ENCODE measurements at regions not wholly inside any gene's neighbourhood (a gene's known extent, or its start where the extent isn't known, plus 50 kb on each side); places are given as distances from the start of the nearest gene placed in this dataset.

DNA sequence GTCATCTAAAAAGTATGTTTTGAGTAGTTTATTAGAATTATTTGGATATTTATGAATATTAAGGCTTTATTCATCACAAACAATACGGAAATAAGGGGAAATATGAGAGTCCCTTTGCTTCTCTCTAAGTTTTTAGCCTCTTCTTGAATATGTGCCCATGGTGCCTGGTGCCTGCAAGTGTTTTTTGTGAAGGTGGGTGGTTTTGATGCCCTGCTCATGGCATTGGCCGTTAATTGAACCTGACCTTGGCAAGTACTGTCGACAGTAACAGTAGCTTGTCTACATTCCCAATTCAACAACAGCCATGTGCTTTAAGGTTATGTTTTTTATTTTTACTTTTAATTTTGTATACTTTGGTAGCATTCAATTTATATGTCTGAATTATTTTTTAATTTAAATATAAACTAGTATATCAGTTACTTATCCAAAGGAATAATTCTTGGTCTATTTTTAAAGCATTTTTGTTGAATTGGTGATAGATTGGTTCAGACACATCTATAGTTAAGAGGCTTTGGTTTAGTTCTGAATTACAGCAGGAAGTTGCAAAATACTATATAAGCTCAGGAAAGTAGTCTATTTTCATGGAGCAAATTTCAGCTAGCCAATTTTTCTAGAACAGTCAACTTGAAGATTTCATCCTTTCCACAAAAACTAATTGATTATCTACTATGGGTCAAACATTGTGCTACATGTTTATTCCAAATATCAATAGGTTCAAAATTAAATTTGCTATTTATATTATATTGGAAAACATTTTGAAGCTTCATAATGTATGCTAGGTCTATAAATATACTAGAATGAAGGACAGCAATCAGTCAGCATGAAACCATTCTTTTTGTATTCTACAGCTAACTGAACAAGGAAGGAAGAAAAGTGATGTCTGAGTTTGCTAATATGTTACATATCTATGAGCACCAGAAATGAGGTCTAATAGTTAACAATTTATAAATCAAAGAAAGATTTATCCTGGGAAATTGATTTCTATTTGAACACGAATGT is 184.4 kb downstream of the MRPL39 start:
- no peak for DNase-seq (ENCODE audit: low spot score)

DNA sequence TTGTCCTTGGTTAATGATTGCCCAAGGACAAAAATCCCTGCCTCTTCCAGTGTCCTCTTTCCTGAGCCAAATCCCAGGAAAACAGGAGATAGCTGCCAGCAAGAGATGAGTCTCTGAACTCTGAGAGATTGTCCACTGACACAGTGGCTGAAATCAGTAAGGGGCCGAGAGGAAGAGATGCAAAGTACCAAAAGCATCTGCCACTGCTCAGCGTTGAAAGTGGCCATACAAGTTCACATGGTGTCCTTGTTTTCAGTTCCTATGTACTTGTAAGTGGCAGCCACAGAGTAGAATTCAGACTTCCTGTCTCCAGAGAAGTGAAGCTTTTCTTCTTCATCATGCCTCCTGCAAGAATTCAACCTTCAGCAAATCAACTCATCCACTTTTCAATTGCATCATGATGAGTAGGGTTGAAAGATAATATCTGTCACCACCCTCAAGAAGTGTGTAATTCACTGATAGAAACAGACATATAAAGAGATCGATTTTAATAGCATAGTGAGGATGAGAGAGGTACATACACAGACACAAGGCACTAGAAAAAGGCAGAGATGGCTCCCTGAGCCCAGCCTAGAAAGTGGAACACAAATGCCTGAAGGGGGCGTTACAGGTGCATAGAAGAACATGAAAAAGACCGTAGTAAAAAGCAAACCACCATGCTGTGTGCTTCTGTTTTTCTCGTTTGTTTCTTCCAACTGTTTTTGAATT is 185.8 kb downstream of the MRPL39 start:
- DNase-seq (ENCODE audit: low spot score), result peak; percentile 50

DNA sequence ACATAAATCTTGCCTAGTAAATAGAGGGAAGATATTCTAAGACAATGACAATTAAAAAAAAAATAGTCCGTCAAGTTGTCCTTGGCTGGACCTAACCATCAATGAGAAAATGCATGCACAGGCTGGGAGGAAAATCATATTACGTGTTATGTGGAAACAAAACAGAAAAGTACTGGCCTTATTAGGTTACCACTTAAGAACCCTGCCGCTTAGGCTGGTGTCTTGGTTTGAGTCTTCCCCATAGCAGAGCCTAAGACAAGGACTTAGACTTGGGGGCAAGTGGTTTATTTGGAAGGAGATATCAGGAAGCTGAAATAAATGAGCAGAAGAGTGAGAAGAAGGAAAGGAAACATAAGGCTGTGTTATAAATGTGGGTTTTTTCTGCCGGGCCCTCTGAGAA is 186.4 kb downstream of the MRPL39 start:
- no peak for DNase-seq (ENCODE audit: low spot score)

DNA sequence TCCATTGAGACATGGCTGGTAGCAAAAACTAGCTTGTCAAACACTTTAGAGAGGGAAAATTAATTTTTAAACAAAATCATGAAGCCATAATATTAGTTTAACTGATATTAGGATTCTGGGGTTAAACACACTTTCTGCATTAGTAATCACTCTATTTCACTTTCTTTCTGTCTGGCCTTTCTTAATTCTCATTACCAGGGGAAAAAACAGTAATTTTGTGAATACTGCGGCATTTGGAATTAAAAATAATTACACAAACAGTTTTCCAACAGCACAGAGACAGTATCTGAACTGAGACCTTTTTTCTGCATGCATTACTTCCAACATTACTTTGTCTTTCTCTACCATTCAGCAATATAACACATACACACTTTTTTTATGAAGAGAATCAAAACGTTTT is 190.6 kb downstream of the MRPL39 start:
- DNase-seq (ENCODE audit: low spot score), result no peak

DNA sequence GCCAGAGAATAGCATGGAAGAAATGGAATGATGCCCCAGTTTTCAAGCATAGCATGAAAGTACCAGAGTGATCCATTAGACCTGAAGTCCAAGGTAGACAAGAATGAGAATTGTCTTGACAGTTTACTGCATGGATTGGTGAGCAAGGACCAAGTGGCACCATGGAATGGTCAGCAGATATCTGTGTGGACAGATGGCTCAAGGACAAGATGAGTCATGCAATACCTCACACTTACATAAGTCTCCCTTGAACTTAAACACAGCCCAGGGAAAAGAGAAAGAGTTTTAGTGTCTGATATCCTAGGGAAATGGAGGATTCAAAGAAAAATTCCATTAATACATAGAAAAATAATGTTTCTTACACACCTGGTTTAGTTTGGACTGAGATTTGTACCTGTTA is 195.2 kb downstream of the MRPL39 start:
- no peak for DNase-seq (ENCODE audit: low spot score)

DNA sequence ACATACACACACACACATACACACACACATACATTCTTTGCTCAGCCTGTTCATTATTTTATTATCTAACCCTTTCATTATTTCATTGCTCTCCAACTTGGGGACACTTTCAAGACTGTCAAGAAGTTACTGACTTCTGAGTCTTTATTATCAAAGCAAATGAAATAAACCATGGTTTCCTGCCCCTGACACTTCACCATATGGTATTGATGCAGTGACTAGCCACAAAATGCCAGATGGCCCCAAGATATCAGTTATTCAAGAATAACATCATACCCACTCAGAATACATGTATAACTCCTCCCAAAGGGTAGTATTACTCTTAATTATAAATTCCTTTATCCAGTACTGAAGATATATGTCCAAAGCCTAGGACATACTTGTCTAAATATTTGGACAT is 197.3 kb downstream of the MRPL39 start:
- no peak for DNase-seq (ENCODE audit: low spot score)

DNA sequence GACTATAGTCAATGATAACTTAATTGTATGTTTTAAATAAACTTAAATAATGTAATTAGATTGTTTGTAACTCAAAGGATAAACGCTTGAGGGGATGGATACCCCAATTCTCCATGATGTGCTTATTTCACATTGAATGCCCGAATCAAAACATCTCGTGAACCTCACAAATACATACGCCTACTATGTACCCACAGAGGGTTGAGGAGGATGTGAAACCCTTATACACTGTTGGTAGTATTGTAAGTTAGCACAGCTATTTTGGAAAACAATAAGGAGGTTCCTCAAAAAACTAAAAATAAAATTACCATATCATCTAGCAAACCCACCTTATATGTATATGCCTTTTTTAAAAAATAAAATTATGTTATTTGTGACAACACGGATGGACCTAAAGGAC is 198.6 kb downstream of the MRPL39 start:
- no peak for DNase-seq (ENCODE audit: low spot score)

DNA sequence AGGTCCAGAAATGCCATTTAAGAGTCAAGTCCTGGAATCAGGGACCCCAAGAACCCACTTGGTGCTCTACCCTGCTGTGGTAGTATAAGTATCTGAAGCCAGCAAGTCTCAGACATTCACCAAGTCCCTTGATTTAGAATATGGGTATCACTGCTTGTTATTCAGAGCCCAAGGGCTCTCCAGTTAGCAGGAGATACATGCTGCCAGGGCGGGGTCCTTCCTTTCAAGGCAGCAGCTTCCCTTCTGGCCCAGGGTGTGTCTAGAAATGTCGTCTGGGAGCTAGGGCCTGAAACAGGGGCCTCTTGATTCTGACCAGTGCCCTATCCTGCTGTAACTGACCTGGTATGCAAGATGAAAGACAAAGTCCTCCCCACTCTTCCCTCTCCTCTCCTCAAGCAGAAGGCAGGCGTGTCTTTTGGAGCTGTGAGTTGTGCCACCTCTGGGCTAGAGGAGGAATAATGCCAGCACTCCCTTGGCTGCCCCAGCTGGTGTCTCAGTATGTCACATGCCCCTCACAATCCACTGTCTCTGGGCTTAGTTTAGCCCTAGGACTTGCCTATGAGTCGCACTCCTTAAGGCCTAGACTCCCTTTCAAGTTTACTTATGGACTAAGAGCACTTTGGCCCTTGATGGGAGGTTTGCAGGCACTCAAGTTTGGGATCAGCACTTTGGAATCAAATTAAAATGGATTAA is 200.2 kb downstream of the MRPL39 start:
- no peak for DNase-seq (ENCODE audit: low spot score)

DNA sequence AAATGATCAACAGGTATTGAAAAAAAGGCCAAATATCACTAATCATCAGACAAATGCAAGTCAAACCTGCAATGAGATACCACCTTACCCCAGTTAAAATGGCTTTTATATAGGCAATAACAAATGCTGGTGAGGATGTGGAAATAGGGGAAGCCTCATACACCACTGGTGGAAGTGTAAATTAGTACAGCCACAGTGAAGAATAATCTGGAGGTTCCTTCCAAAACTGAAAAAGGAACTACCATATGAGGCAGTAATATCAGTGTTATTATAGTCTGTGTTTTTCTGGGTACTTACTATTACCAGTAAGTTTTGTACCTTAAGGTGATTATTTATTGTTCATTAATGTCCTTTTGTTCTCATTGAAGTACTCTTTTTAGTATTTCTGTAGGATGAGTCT is 201.3 kb downstream of the MRPL39 start:
- no peak for DNase-seq (ENCODE audit: low spot score)

DNA sequence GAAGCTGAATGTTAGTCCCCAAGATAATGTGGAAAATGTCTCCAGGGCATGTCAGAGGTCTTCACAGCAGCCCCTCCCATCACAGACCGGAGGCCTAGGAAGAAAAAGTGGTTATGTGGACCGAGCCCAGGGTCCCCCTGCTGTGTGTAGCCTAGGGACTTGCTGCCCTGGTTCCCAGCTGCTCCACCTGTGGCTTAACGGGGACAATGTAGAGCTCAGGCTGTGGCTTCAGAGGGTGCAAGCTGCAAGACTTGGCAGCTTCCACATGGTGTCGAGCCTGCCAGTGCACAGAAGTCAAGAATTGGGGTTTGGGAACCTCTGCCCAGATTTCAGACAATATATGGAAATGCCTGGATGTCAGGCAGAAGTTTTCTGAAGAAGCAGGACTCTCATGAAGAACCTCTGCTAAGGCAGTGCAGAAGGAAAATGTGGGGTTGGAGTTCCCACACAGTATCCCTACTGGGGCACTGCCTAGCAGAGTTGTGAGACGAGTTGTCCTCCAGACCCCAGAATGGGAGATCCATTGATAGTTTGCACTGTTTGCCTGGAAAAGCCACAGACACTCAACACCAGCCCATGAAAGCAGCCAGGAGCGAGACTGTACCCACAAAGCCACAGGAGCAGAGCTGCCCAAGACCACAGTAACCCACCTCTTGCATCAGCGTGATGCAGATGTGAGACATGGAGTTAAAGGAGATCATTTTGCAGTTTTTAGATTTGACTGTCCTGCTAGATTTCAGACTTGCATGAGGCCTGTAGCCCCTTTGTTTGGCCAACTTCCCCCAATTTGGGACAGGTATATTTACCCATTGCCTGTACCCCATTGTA is 204.9 kb downstream of the MRPL39 start:
- DNase-seq (ENCODE audit: low spot score), result no peak

DNA sequence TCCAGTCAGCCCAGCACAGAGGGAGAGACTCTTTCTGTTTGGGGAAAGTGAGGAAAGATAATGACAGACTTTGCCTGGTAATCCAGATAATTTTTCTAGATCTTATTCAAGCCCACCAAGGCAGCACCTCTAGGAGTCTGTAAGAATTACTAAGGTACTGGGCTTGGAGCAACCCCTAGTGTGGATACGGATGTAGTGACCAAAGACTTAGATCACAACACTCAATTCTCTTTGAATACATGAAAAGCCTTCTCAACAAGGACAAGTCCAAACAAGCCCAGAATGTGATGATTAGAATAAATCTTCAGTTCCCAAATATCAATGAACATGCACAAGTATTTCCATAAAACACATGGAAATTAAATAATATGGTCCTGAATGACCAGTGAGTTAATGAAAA is 206.9 kb downstream of the MRPL39 start:
- DNase-seq (ENCODE audit: low spot score), result no peak

DNA sequence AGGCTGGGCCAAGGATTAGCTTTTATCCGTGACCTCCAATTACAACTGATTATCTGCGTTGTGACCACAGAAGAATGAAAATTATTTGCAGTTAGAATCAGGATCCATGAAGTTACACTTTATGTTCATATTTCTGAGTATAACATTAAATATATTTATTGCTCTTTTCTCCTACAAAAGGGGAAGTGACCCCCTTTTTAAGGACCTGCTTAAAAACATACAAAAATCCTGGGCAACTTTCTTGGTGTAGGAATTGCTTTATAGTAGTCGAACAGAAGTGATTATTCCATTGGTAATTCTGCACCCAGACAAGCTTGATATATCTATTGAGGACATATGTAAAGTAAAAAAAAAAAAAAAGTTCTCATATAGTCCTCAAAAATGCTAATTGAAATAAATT is 208.7 kb downstream of the MRPL39 start:
- no peak for DNase-seq (ENCODE audit: low spot score)

DNA sequence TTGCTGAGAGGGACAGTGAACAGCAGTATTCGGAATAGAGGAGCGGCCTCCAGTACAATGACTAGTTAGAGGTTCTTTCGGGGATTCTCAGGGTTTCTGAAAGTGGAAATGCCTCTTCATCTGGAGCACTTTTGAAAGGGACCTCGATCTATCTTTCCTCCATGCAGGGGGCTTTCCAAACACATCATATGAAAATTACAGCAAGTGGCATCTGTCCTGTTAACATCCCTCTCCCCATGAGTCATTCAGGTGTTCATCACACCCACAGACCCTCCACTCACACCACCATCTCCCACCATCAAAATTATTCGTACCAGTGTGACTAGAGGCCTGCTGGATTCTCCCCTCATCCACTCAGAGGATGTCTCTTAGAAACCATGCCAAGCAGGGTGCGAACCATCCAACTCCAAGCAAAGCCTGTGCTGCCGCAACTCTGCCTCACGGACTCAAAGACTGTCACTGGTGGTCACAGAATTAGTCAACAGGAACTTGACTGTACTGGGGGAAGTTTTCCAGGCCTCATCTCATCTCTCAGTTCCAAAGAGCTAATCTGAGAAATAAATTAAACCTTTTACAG is 211.1 kb downstream of the MRPL39 start:
- DNase-seq (ENCODE audit: low spot score), result no peak

DNA sequence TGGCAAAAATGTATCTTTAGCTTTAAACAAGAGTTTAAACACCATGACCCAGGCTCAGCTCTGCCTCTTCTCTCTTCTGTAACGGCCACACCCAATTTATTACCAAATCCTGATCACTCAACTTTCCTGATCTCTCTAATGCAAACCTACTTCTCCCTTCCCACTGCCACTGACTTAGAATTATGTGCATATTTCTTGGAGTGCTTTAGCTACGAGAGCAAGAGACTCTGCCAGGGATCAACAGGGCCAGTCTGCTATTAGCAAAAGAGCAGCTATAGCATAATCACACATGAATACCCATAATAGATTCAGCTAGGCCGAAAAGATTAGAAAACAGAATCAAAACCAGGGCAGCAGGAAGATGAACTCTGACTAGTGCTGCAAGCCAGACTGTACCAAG is 215.5 kb downstream of the MRPL39 start:
- DNase-seq (ENCODE audit: low spot score), result no peak

DNA sequence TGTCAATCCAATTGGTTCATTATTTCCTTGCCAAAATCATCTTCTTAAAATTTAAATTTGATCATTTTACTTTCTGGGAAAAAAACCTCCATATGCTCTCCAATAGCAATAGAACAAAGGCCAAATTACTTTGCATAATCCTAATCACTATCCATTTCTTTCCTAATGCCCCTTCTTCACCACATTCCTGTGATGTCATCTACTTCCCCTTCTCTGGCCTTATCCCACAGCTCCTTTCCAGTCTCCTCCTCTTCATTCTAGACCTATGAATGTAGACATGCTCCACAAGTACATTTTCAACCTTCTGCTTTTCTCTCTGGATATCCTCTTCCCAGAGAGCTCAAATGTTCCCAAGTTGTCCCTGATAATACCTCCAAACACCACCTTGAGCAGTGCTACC is 216.6 kb downstream of the MRPL39 start:
- no peak for DNase-seq (ENCODE audit: low spot score)

DNA sequence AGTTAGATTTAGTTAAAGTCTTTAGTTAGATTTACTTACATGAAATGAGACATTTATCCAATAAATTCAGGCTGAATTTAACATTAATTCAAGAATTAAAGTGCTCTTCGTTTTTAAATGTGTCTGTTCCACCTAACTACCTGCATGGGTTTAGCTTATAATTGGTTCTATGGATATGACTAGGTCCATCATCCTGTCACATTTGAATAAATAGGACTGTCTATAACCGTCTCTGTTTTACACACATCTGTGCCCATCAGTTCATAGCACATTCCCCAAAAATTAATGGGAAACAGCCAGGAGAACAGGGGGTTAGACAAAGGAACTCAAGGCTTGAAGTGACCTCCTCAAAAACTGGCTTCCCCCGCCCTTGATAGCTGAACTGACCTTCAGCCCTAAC is 219.6 kb downstream of the MRPL39 start:
- DNase-seq (ENCODE audit: low spot score), result no peak

DNA sequence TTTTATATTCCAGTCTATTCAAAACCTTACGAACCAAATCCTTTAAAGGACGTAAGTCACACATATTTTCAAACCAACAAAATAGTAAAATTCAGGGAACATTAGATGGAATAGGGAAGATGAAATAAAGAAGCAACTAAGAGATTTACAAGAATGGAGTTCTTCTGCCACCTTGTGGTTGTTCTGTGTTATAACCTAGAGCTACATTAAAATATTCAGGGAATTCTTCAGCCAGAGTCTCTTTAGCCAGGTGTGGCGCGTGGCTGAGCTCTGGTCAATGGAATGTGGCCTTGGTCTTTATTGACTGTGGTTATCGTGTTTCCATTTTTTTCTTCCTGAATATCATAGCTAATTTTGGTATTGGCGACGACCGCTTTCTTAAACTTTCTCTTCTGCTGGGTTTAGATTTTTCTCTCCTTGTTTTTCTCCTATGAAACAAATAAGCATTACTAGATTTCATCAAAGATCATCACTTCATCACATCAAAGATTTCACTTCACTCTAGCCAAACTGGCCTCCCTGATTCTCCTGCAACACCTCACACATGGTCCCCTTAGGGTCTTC is 221.3 kb downstream of the MRPL39 start:
- peak; percentile 52 for DNase-seq (ENCODE audit: low spot score)

DNA sequence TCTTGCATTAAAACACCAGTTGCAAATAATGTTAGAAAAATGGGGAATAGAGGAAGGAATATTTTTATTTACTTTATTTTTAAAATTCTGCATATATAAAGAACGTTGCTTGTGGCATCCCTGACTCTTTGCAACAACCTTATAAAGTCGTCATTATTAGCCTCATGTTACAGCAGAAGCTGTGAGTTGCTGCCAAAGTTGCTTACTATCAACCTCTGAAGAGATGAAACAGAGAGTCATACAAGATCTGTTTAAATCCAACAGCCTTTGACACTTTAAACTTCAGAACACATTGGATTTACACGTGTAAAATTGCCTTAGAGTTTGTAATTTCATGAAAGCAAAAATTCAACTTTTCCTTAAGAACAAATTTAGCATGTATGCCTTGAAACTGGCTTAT is 221.9 kb downstream of the MRPL39 start:
- no peak for DNase-seq (ENCODE audit: low spot score)

DNA sequence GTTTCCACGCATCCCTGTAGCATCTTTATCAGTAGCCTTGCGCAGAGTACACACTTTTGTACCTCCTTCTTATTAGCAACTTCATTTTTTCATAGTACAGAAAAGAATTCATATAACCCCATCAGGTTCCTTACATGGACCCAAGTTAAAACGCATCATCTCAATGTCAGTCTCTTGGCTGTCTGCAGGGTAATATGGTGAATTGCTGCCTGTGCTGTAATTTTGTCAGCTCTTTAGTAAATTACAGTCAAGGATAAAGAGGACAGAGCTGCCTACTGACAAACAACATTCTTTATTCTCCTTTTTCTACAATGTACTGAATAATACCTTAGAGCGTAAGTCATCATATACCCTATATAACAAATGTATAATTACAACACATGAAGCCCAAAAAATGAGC is 222.5 kb downstream of the MRPL39 start:
- DNase-seq (ENCODE audit: low spot score), result no peak

DNA sequence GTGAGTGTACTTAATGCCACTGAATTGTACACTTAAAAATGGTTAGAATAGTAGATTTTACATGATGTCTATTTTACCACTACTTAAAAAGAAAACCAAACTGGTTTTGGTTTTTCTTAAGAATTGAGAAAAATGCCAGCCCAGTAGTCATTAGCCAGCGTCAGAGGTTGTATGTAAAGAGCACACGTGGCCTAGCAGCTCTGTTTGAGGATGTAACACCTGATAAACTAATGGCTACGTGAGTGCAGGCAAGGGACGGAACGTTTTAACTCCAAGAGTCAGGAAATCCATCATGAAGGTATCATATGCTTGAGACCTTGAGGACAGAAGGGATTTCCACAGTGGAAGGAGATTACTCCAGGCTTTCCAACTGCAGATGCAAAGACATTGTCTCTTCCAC is 223.7 kb downstream of the MRPL39 start:
- no peak for DNase-seq (ENCODE audit: low spot score)

DNA sequence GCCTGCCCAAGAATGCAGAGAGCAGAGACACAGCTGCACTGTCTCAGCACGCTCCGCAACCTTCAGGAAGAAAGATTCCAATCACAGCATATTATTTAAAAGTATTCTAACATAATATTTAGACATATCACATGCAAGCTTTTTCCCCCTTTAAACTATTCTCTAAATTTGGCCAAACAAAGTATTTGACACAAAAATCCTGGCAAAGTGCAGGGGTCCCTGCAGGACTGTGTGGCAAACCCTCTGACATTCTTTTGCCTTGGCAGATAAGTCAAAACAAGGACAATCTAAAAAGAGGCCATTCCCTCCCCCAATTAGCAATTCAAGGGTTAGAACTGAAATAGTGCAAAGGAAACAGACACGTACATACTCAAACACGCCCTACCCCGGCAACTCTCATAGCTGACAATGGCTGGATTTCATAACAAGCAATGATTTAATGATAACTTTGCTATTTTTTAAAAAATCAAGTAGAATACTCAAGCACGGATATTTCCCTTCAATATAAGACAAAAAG is 225.3 kb downstream of the MRPL39 start:
- DNase-seq (ENCODE audit: low spot score), result no peak

Data from D341Med (cell line).